ENCODE measurements at regions not wholly inside any gene's neighbourhood (a gene's known extent, or its start where the extent isn't known, plus 50 kb on each side); places are given as distances from the start of the nearest gene placed in this dataset.

- TF ChIP-seq, protein P1, sequence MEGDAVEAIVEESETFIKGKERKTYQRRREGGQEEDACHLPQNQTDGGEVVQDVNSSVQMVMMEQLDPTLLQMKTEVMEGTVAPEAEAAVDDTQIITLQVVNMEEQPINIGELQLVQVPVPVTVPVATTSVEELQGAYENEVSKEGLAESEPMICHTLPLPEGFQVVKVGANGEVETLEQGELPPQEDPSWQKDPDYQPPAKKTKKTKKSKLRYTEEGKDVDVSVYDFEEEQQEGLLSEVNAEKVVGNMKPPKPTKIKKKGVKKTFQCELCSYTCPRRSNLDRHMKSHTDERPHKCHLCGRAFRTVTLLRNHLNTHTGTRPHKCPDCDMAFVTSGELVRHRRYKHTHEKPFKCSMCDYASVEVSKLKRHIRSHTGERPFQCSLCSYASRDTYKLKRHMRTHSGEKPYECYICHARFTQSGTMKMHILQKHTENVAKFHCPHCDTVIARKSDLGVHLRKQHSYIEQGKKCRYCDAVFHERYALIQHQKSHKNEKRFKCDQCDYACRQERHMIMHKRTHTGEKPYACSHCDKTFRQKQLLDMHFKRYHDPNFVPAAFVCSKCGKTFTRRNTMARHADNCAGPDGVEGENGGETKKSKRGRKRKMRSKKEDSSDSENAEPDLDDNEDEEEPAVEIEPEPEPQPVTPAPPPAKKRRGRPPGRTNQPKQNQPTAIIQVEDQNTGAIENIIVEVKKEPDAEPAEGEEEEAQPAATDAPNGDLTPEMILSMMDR (IDR thresholded peaks at IDR 0.05; ENCODE audit: control extremely low read depth, extremely low read depth): no peak
- peaks cover 0 to 30% (median 26%) of the 10 kb centered on the region in 3 donors for H3K27me3 ChIP-seq (ENCODE audit: control insufficient read depth in 3 of 3, insufficient read depth in 3 of 3, low read length in 2 of 3)
- 68 to 76% methylated on average over 11 of the region's 11 CpGs for WGBS, 2 donors
- H3K4me1 ChIP-seq (ENCODE audit: control insufficient read depth in 5 of 5, insufficient read depth in 5 of 5, low read length in 5 of 5): peaks cover 2 to 20% (median 10%) of the 10 kb centered on the region in 5 donors
- ATAC-seq (ENCODE audit: insufficient read depth, low FRiP score) (peak; percentile 76), DNase-seq (peak; percentile 74 to 88 (median 86))
- no peak overlapping the region for H3K9ac ChIP-seq (ENCODE audit: insufficient read depth in 1 of 2, low read length in 2 of 2)
- H3K4me3 ChIP-seq: no peak overlapping the region
- H3K27ac ChIP-seq (ENCODE audit: low read depth in 1 of 2, low read length in 1 of 2): peak overlapping the region; percentile 20 to 69
- H3K36me3 ChIP-seq (ENCODE audit: control insufficient read depth in 4 of 4, insufficient read depth in 4 of 4, low read length in 4 of 4): no peaks in the 10 kb centered on the region
- H3K9me3 ChIP-seq (ENCODE audit: control insufficient read depth in 4 of 4, insufficient read depth in 3 of 4, low read length in 3 of 4): no peaks in the 10 kb centered on the region
Measured at GRCh38 chr11:19441752-19442553, 201.2 kb upstream of the E2F8 start.

DNA sequence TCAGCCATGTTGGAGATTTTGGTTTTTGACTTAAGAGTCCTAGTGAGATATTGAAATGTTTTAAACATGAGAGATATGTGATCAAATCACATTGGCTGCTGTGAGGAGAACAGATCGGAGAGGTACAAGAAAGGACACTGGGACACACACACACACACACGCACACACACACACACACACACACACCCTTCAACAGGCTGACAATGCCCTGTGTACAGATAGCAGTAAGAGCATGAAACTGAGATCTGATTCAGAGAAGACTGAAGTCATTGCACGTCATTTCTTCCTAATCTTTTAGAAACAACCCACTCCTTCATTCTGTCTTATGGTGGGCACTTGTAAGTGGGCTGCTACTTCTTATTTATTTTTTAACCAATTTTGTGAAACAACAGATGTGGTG, 200.5 kb upstream of the E2F8 start:
- TF ChIP-seq, protein P1 (IDR thresholded peaks at IDR 0.05; ENCODE audit: control extremely low read depth, extremely low read depth): no peak

DNA sequence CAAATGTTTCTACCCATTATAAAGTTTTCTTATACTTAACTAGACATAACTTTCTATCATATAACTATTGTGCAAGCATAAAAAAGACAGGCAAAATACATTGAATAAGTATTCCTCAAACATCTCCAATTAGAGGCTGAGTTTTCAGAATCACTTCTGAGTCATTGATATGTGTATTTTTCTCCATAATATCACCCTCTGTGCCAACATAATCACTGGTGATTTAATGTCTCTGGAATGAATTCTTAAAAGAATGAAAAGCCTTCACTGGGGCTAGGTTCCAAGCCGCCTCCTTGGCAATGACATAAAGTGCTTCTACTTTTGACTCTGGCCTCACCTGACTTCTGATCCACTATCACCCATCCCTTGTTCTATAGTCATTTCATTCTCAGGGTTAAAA, 197.0 kb upstream of the E2F8 start:
- Histone ChIP-seq H3K9ac (ENCODE audit: insufficient read depth in 1 of 2, low read length in 2 of 2) (no peak overlapping the region), H3K4me1 (ENCODE audit: control insufficient read depth in 5 of 5, insufficient read depth in 5 of 5, low read length in 5 of 5) (peaks cover 2 to 20% (median 10%) of the 10 kb centered on the region in 5 donors), H3K9me3 (ENCODE audit: control insufficient read depth in 4 of 4, insufficient read depth in 3 of 4, low read length in 3 of 4) (no peaks in the 10 kb centered on the region), H3K4me3 (no peak overlapping the region), H3K36me3 (ENCODE audit: control insufficient read depth in 4 of 4, insufficient read depth in 4 of 4, low read length in 4 of 4) (no peaks in the 10 kb centered on the region), H3K27ac (ENCODE audit: low read depth in 1 of 2, low read length in 1 of 2) (no peak overlapping the region), H3K27me3 (ENCODE audit: control insufficient read depth in 3 of 3, insufficient read depth in 3 of 3, low read length in 2 of 3) (peaks cover 0 to 29% (median 20%) of the 10 kb centered on the region in 3 donors)
- DNase-seq: no peak
- ATAC-seq (ENCODE audit: insufficient read depth, low FRiP score): no peak
- TF ChIP-seq, protein P1 (IDR thresholded peaks at IDR 0.05; ENCODE audit: control extremely low read depth, extremely low read depth): no peak
- 57 to 83% methylated on average over 1 of the region's 1 CpG for WGBS, 2 donors

More for the DNA sequence above, 200.5 kb upstream of the E2F8 start:
- DNase-seq (no peak), ATAC-seq (ENCODE audit: insufficient read depth, low FRiP score) (no peak)
- Histone ChIP-seq H3K27ac (ENCODE audit: low read depth in 1 of 2, low read length in 1 of 2) (peak overlapping the region in 1 of 2 donors; percentile 69), H3K4me3 (no peak overlapping the region), H3K9me3 (ENCODE audit: control insufficient read depth in 4 of 4, insufficient read depth in 3 of 4, low read length in 3 of 4) (no peaks in the 10 kb centered on the region), H3K4me1 (ENCODE audit: control insufficient read depth in 5 of 5, insufficient read depth in 5 of 5, low read length in 5 of 5) (peaks cover 2 to 20% (median 10%) of the 10 kb centered on the region in 5 donors), H3K9ac (ENCODE audit: insufficient read depth in 1 of 2, low read length in 2 of 2) (no peak overlapping the region), H3K27me3 (ENCODE audit: control insufficient read depth in 3 of 3, insufficient read depth in 3 of 3, low read length in 2 of 3) (peaks cover 0 to 30% (median 26%) of the 10 kb centered on the region in 3 donors), H3K36me3 (ENCODE audit: control insufficient read depth in 4 of 4, insufficient read depth in 4 of 4, low read length in 4 of 4) (no peaks in the 10 kb centered on the region)
- 82 to 88% methylated on average over 3 of the region's 3 CpGs for WGBS, 2 donors

Measured in lung (tissue), 11 donors.